ENCODE measurements at regions not wholly inside any gene's neighbourhood (a gene's known extent, or its start where the extent isn't known, plus 50 kb on each side); places are given as distances from the start of the nearest gene placed in this dataset.

DNA sequence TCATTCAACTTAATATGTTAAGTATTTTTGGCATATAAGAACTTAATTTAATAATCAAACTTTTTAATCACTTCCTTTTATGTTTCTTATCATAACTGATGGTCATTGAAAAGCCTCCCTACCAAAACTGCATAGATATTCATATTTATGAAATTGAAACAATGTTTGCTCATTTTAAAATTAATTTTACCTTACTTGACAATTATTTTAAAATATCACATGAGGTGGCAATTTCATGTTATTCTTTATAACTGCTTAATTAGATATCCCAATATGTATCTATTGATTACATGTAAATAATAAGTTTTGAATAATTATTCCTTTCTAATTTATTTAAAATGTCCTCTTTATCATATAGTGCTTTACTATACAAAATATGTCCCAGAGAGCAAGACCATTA, 266.1 kb upstream of the NRIP1 start:
- no peak overlapping the region for H3K27ac ChIP-seq (ENCODE audit: extremely low read depth, low read depth, low read length)
- H3K27me3 ChIP-seq (ENCODE audit: control insufficient read depth in 2 of 2, insufficient read depth in 2 of 2, low read length in 2 of 2), result no peaks in the 10 kb centered on the region
- H3K9me1 ChIP-seq (ENCODE audit: control insufficient read depth, insufficient read depth, low read length), result no peaks in the 10 kb centered on the region
- ATAC-seq, result no peak
- DNase-seq (ENCODE audit: extremely low read depth in 1 of 4, low spot score in 3 of 4), result no peak
- intact Hi-C loops (cut with micrococcal nuclease) (no loop called here), in situ Hi-C loops (cut with MboI) (no loop called here)
- H4K20me1 ChIP-seq (replicated peaks; ENCODE audit: control insufficient read depth, insufficient read depth, low read length), result no peaks in the 10 kb centered on the region
- CTCF ChIA-PET (ENCODE audit: low intra/inter-chr PET ratio), result interaction anchor here (0.6 kb wide), 1 partner anchor 432 kb away, joined by 3 read pairs; no protein-coding TSS in a partner anchor
- no peaks in the 10 kb centered on the region for H3K4me1 ChIP-seq (replicated peaks in 1 of 2; ENCODE audit: control insufficient read depth in 2 of 2, insufficient read depth in 2 of 2, low read length in 2 of 2)
- no TSS peak for BruUV-seq (replicated peaks)
- TF ChIP-seq HDAC1 (IDR thresholded peaks at IDR 0.05) (no peak), ZNF316 (IDR thresholded peaks at IDR 0.05) (peak; percentile 51; the same call in 1 of the 2 replicates), MBD2 (IDR thresholded peaks at IDR 0.05; ENCODE audit: borderline replicate concordance, low read depth) (no peak), JUND (IDR thresholded peaks at IDR 0.05; ENCODE audit: borderline replicate concordance, low read depth, low read length) (no peak), JUND (tag; IDR thresholded peaks at IDR 0.05; ENCODE audit: borderline replicate concordance, low read depth, low read length) (no peak), C11orf30 (IDR thresholded peaks at IDR 0.05; ENCODE audit: low read depth) (no peak), ZFPM2 (CRISPR knock-in tag; IDR thresholded peaks at IDR 0.05) (no peak)
- TF ChIP-seq, protein P1, sequence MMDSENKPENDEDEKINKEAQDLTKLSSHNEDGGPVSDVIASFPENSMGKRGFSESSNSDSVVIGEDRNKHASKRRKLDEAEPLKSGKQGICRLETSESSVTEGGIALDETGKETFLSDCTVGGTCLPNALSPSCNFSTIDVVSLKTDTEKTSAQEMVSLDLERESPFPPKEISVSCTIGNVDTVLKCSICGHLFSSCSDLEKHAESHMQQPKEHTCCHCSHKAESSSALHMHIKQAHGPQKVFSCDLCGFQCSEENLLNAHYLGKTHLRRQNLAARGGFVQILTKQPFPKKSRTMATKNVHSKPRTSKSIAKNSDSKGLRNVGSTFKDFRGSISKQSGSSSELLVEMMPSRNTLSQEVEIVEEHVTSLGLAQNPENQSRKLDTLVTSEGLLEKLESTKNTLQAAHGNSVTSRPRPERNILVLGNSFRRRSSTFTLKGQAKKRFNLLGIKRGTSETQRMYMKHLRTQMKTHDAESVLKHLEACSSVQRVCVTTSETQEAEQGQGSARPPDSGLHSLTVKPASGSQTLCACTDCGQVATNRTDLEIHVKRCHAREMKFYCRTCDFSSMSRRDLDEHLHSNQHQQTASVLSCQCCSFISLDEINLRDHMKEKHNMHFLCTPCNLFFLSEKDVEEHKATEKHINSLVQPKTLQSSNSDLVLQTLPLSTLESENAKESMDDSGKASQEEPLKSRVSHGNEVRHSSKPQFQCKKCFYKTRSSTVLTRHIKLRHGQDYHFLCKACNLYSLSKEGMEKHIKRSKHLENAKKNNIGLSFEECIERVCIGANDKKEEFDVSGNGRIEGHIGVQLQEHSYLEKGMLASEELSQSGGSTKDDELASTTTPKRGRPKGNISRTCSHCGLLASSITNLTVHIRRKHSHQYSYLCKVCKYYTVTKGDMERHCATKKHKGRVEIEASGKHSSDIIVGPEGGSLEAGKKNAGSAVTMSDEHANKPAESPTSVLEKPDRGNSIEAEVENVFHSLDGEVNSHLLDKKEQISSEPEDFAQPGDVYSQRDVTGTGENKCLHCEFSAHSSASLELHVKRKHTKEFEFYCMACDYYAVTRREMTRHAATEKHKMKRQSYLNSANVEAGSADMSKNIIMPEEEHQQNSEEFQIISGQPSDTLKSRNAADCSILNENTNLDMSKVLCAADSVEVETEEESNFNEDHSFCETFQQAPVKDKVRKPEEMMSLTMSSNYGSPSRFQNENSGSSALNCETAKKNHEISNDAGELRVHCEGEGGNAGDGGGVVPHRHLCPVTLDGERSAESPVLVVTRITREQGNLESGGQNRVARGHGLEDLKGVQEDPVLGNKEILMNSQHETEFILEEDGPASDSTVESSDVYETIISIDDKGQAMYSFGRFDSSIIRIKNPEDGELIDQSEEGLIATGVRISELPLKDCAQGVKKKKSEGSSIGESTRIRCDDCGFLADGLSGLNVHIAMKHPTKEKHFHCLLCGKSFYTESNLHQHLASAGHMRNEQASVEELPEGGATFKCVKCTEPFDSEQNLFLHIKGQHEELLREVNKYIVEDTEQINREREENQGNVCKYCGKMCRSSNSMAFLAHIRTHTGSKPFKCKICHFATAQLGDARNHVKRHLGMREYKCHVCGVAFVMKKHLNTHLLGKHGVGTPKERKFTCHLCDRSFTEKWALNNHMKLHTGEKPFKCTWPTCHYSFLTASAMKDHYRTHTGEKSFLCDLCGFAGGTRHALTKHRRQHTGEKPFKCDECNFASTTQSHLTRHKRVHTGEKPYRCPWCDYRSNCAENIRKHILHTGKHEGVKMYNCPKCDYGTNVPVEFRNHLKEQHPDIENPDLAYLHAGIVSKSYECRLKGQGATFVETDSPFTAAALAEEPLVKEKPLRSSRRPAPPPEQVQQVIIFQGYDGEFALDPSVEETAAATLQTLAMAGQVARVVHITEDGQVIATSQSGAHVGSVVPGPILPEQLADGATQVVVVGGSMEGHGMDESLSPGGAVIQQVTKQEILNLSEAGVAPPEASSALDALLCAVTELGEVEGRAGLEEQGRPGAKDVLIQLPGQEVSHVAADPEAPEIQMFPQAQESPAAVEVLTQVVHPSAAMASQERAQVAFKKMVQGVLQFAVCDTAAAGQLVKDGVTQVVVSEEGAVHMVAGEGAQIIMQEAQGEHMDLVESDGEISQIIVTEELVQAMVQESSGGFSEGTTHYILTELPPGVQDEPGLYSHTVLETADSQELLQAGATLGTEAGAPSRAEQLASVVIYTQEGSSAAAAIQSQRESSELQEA (IDR thresholded peaks at IDR 0.05; ENCODE audit: low read depth), result no peak
- TF ChIP-seq, protein P2, sequence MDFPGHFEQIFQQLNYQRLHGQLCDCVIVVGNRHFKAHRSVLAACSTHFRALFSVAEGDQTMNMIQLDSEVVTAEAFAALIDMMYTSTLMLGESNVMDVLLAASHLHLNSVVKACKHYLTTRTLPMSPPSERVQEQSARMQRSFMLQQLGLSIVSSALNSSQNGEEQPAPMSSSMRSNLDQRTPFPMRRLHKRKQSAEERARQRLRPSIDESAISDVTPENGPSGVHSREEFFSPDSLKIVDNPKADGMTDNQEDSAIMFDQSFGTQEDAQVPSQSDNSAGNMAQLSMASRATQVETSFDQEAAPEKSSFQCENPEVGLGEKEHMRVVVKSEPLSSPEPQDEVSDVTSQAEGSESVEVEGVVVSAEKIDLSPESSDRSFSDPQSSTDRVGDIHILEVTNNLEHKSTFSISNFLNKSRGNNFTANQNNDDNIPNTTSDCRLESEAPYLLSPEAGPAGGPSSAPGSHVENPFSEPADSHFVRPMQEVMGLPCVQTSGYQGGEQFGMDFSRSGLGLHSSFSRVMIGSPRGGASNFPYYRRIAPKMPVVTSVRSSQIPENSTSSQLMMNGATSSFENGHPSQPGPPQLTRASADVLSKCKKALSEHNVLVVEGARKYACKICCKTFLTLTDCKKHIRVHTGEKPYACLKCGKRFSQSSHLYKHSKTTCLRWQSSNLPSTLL (IDR thresholded peaks at IDR 0.05), result no peak
- H3K4me2 ChIP-seq (ENCODE audit: insufficient read depth, low read length), result no peak overlapping the region
- POLR2A ChIA-PET, result no interaction called here
- no peaks in the 10 kb centered on the region for H3K79me2 ChIP-seq (ENCODE audit: control insufficient read depth, insufficient read depth, low read length)
- no peak overlapping the region for H3K9ac ChIP-seq (ENCODE audit: insufficient read depth in 1 of 2, low read depth in 2 of 2, low read length in 2 of 2)
- no peaks in the 10 kb centered on the region for H3K36me3 ChIP-seq (ENCODE audit: control insufficient read depth, insufficient read depth, low read length)
- no peaks in the 10 kb centered on the region for H3K9me3 ChIP-seq (replicated peaks; ENCODE audit: control insufficient read depth, insufficient read depth, low read depth, low read length)
- FAIRE-seq, result no peak
- no peak overlapping the region for H2AFZ ChIP-seq (ENCODE audit: low read depth, low read length)
- H3K4me3 ChIP-seq, result no peak overlapping the region
